ENCODE measurements at regions not wholly inside any gene's neighbourhood (a gene's known extent, or its start where the extent isn't known, plus 50 kb on each side); places are given as distances from the start of the nearest gene placed in this dataset.

- TF ChIP-seq SUZ12 (IDR thresholded peaks at IDR 0.05) (no peak), FOXK2 (IDR thresholded peaks at IDR 0.05) (no peak), CTBP1 (IDR thresholded peaks at IDR 0.05; ENCODE audit: borderline replicate concordance) (no peak), SP1 (IDR thresholded peaks at IDR 0.05) (no peak), HDGF (IDR thresholded peaks at IDR 0.05; ENCODE audit: borderline replicate concordance) (no peak), FOXM1 (IDR thresholded peaks at IDR 0.05; ENCODE audit: borderline replicate concordance) (no peak), BHLHE40 (IDR thresholded peaks at IDR 0.05; ENCODE audit: borderline replicate concordance) (no peak), NFRKB (IDR thresholded peaks at IDR 0.05) (no peak), L3MBTL2 (conservative IDR thresholded peaks at IDR 0.05) (no peak), ZNF384 (IDR thresholded peaks at IDR 0.05) (no peak)
- TF ChIP-seq, protein P1, sequence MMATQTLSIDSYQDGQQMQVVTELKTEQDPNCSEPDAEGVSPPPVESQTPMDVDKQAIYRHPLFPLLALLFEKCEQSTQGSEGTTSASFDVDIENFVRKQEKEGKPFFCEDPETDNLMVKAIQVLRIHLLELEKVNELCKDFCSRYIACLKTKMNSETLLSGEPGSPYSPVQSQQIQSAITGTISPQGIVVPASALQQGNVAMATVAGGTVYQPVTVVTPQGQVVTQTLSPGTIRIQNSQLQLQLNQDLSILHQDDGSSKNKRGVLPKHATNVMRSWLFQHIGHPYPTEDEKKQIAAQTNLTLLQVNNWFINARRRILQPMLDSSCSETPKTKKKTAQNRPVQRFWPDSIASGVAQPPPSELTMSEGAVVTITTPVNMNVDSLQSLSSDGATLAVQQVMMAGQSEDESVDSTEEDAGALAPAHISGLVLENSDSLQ (IDR thresholded peaks at IDR 0.05): no peak
Observed at GRCh38 chr18:1436199-1436598, 531.5 kb downstream of the ADCYAP1 start.

Data from HEK293T (cell line).